ENCODE measurements at regions not wholly inside any gene's neighbourhood (a gene's known extent, or its start where the extent isn't known, plus 50 kb on each side); places are given as distances from the start of the nearest gene placed in this dataset.

DNA sequence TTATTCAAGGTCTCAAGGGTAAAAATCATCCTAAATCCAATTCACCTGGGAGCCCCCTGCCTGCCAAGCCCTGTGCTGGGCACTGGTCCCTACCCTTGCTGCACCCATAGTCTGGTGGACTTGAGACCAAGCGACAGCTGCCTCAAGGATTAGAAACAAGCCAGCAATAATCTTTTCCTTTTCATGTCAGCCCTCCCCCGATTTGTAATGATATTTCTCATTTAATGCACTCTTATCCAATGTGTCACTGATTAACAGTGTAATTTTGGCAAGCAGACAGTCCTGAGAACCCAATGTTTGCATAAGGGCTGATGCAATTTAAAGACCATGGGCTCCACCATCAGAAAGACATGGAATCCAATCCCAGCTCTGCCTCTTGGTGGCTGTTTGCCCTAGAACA is 108.9 kb downstream of the ACTL7B start:
- WGBS (ENCODE audit: low lambda C conversion rate, missing lambda C conversion rate), result 76% methylated on average over 2 of the region's 2 CpGs
- no peak overlapping the region for H2AFZ ChIP-seq
- no peak for DNase-seq (ENCODE audit: low spot score)

DNA sequence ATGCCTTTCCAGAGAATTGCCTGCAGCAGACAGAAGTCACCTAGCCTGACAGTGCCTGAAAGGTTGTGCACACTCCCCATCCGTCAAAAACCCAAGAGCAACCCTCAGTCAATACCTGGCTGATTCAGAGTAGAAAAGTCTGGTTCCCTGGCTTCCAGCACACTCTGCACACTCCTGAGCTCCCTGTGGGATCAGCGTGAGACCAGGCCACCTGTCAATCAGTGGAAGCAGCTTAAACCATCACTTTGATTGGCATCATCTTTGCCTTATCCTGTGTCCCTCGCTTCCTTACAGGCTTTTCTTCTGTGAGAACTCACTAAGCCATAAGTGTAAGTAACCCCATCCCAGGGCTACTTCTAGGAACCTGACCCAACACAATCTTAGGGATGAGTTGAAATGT is 109.8 kb downstream of the ACTL7B start:
- Histone ChIP-seq H2AFZ (no peak overlapping the region), H3K79me2 (no peaks in the 10 kb centered on the region), H3K4me1 (ENCODE audit: insufficient read depth) (no peaks in the 10 kb centered on the region), H3K4me2 (no peak overlapping the region), H3K36me3 (replicated peaks; ENCODE audit: insufficient read depth, low read depth) (no peaks in the 10 kb centered on the region), H3K27me3 (no peaks in the 10 kb centered on the region), H3K27ac (no peak overlapping the region), H3K9me2 (replicated peaks; ENCODE audit: insufficient read depth) (no peaks in the 10 kb centered on the region), H3K9me3 (ENCODE audit: low read depth) (no peaks in the 10 kb centered on the region), H4K20me1 (ENCODE audit: insufficient read depth, poor library complexity, severe bottlenecking) (no peaks in the 10 kb centered on the region), H3K4me3 (no peak overlapping the region)
- DNase-seq (ENCODE audit: low spot score), result no peak
- 54% methylated on average over 3 of the region's 3 CpGs for WGBS (ENCODE audit: low lambda C conversion rate, missing lambda C conversion rate)
- TF ChIP-seq, protein P1, sequence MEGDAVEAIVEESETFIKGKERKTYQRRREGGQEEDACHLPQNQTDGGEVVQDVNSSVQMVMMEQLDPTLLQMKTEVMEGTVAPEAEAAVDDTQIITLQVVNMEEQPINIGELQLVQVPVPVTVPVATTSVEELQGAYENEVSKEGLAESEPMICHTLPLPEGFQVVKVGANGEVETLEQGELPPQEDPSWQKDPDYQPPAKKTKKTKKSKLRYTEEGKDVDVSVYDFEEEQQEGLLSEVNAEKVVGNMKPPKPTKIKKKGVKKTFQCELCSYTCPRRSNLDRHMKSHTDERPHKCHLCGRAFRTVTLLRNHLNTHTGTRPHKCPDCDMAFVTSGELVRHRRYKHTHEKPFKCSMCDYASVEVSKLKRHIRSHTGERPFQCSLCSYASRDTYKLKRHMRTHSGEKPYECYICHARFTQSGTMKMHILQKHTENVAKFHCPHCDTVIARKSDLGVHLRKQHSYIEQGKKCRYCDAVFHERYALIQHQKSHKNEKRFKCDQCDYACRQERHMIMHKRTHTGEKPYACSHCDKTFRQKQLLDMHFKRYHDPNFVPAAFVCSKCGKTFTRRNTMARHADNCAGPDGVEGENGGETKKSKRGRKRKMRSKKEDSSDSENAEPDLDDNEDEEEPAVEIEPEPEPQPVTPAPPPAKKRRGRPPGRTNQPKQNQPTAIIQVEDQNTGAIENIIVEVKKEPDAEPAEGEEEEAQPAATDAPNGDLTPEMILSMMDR (IDR thresholded peaks at IDR 0.05; ENCODE audit: poor library complexity), result no peak
- no peak for TF ChIP-seq EZH2 (IDR thresholded peaks at IDR 0.05; ENCODE audit: borderline replicate concordance)
- no peak for TF ChIP-seq EZH2phosphoT487 (IDR thresholded peaks at IDR 0.05; ENCODE audit: low read depth, severe bottlenecking, unreplicated experiment)

More for the DNA sequence above, 108.9 kb downstream of the ACTL7B start:
- no peaks in the 10 kb centered on the region for H4K20me1 ChIP-seq (ENCODE audit: insufficient read depth, poor library complexity, severe bottlenecking)
- no peaks in the 10 kb centered on the region for H3K9me3 ChIP-seq (ENCODE audit: low read depth)
- TF ChIP-seq EZH2 (IDR thresholded peaks at IDR 0.05; ENCODE audit: borderline replicate concordance) (no peak), EZH2phosphoT487 (IDR thresholded peaks at IDR 0.05; ENCODE audit: low read depth, severe bottlenecking, unreplicated experiment) (no peak)
- TF ChIP-seq, protein P1 (IDR thresholded peaks at IDR 0.05; ENCODE audit: poor library complexity), result no peak
- H3K27ac ChIP-seq, result no peak overlapping the region
- no peak overlapping the region for H3K4me3 ChIP-seq
- no peaks in the 10 kb centered on the region for H3K36me3 ChIP-seq (replicated peaks; ENCODE audit: insufficient read depth, low read depth)
- no peaks in the 10 kb centered on the region for H3K79me2 ChIP-seq
- H3K4me2 ChIP-seq, result no peak overlapping the region
- no peaks in the 10 kb centered on the region for H3K27me3 ChIP-seq
- H3K4me1 ChIP-seq (ENCODE audit: insufficient read depth), result no peaks in the 10 kb centered on the region
- H3K9me2 ChIP-seq (replicated peaks; ENCODE audit: insufficient read depth), result no peaks in the 10 kb centered on the region

DNA sequence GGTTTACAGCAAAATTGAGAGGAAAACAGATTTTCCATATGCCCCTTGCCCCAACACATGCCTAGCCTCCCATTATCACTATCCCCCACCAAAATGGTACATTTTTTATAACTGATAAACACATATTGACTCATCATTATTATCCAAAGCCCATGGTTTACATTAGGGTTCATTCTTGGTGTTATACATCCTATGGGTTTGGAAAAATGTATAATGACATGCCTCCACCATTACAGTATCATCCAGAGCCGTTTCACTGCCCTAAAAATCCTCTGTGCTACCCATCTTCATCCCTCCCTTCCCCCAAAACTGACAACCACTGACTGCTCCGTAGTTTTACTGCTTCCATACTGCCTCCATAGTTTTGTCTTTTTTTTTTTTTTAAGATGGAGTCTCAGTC is 111.1 kb downstream of the ACTL7B start:
- no peaks in the 10 kb centered on the region for H4K20me1 ChIP-seq (ENCODE audit: insufficient read depth, poor library complexity, severe bottlenecking)
- TF ChIP-seq EZH2 (IDR thresholded peaks at IDR 0.05; ENCODE audit: borderline replicate concordance), result no peak
- TF ChIP-seq, protein P1 (IDR thresholded peaks at IDR 0.05; ENCODE audit: poor library complexity), result no peak
- no peak overlapping the region for H2AFZ ChIP-seq
- no peaks in the 10 kb centered on the region for H3K9me2 ChIP-seq (replicated peaks; ENCODE audit: insufficient read depth)
- H3K9me3 ChIP-seq (ENCODE audit: low read depth), result no peaks in the 10 kb centered on the region
- H3K27ac ChIP-seq, result no peak overlapping the region
- H3K36me3 ChIP-seq (replicated peaks; ENCODE audit: insufficient read depth, low read depth), result no peaks in the 10 kb centered on the region
- WGBS (ENCODE audit: low lambda C conversion rate, missing lambda C conversion rate), result 81% methylated on average over 2 of the region's 2 CpGs
- no peaks in the 10 kb centered on the region for H3K27me3 ChIP-seq
- no peak overlapping the region for H3K4me3 ChIP-seq
- H3K4me2 ChIP-seq, result no peak overlapping the region
- DNase-seq (ENCODE audit: low spot score), result no peak
- no peaks in the 10 kb centered on the region for H3K4me1 ChIP-seq (ENCODE audit: insufficient read depth)
- no peaks in the 10 kb centered on the region for H3K79me2 ChIP-seq

DNA sequence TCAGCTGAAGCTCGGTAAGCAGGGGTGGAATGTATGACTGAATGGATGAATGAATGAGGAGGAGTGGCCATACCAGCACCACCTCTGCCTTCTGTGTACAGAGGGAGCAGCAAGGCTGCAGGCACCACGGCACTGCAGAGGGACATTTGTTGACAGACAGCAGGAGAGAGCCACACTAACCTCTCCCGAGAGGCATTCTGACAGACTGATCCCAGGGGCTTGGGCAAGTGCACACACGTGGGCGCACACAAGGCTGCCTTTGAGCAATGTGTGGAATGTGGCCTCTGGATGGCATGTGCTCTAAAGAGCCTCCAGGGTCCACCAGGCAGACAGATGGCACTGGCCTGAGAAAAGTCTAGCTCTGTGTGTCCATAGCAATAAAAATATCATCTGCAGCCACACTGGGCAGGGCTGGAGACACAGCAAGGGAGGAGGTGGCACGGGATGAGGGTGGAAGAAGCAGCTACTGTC is 111.8 kb downstream of the ACTL7B start:
- H3K27ac ChIP-seq, result no peak overlapping the region
- no peaks in the 10 kb centered on the region for H3K27me3 ChIP-seq
- no peak overlapping the region for H2AFZ ChIP-seq
- WGBS (ENCODE audit: low lambda C conversion rate, missing lambda C conversion rate), result 48% methylated on average over 6 of the region's 6 CpGs
- H3K4me1 ChIP-seq (ENCODE audit: insufficient read depth), result no peaks in the 10 kb centered on the region
- H3K4me3 ChIP-seq, result no peak overlapping the region
- H3K79me2 ChIP-seq, result no peaks in the 10 kb centered on the region
- H3K4me2 ChIP-seq, result no peak overlapping the region
- H3K9me3 ChIP-seq (ENCODE audit: low read depth), result no peaks in the 10 kb centered on the region
- no peaks in the 10 kb centered on the region for H3K36me3 ChIP-seq (replicated peaks; ENCODE audit: insufficient read depth, low read depth)
- peak; percentile 34 for DNase-seq (ENCODE audit: low spot score)
- H3K9me2 ChIP-seq (replicated peaks; ENCODE audit: insufficient read depth), result no peaks in the 10 kb centered on the region
- no peak for TF ChIP-seq EZH2phosphoT487 (IDR thresholded peaks at IDR 0.05; ENCODE audit: low read depth, severe bottlenecking, unreplicated experiment)
- TF ChIP-seq, protein P1 (IDR thresholded peaks at IDR 0.05; ENCODE audit: poor library complexity), result no peak
- no peak for TF ChIP-seq EZH2 (IDR thresholded peaks at IDR 0.05; ENCODE audit: borderline replicate concordance)
- H4K20me1 ChIP-seq (ENCODE audit: insufficient read depth, poor library complexity, severe bottlenecking), result no peaks in the 10 kb centered on the region
